DOHH2 (cell line): ENCODE measurements at regions not wholly inside any gene's neighbourhood (a gene's known extent, or its start where the extent isn't known, plus 50 kb on each side); places are given as distances from the start of the nearest gene placed in this dataset.

Source experiments
- H3F3A ChIP-seq: fragments of 200-600 bp; sonication (generic), shearing (Covaris generic); 2 replicates; pipeline ENCODE4 v1.6.0; 2016; ENCODE audit warnings: antibody characterized with exemption, mild to moderate bottlenecking; ENCODE audit not compliant: control insufficient read depth, insufficient read depth
- H3K27ac ChIP-seq: fragments of 200-600 bp; sonication (generic); 2 replicates; pipeline ENCODE4 v1.5.1; 2014; ENCODE audit warnings: low read depth, mild to moderate bottlenecking, low read length, moderate library complexity
- H3K27me3 ChIP-seq: fragments of 200-600 bp; sonication (generic); 2 replicates; pipeline ENCODE4 v1.6.1; 2014; ENCODE audit warnings: mild to moderate bottlenecking, low read length, mixed read lengths; ENCODE audit not compliant: control insufficient read depth
- H3K36me3 ChIP-seq: fragments of 200-600 bp; sonication (generic); 2 replicates; pipeline ENCODE4 v1.6.1; 2014; ENCODE audit warnings: mild to moderate bottlenecking, low read length, moderate library complexity, mixed read lengths; ENCODE audit not compliant: control insufficient read depth
- H3K4me1 ChIP-seq: fragments of 200-600 bp; sonication (generic); 2 replicates; pipeline ENCODE4 v1.6.1; 2014; ENCODE audit warnings: mild to moderate bottlenecking, low read length, mixed read lengths; ENCODE audit not compliant: control insufficient read depth
- H3K4me2 ChIP-seq: fragments of 200-600 bp; sonication (generic); 2 replicates; pipeline ENCODE4 v1.6.0; 2014; ENCODE audit warnings: mild to moderate bottlenecking, low read length, moderate library complexity
- H3K4me3 ChIP-seq: fragments of 200-600 bp; sonication (generic); 2 replicates; pipeline ENCODE4 v1.5.1; 2014; ENCODE audit warnings: mild to moderate bottlenecking, low read length, mixed read lengths
- H3K79me2 ChIP-seq: fragments of 200-600 bp; sonication (generic); 2 replicates; pipeline ENCODE4 v1.6.1; 2014; ENCODE audit warnings: mild to moderate bottlenecking, low read length, mixed read lengths; ENCODE audit not compliant: control insufficient read depth
- H3K9me2 ChIP-seq: fragments of 200-600 bp; sonication (generic); replicated peaks from 2 replicates; pipeline ENCODE4 v1.6.1; 2014; ENCODE audit warnings: mild to moderate bottlenecking, low read length, mixed read lengths; ENCODE audit not compliant: control insufficient read depth
- H3K9me3 ChIP-seq: fragments of 200-600 bp; sonication (generic); 2 replicates; pipeline ENCODE4 v1.6.1; 2014; ENCODE audit warnings: antibody characterized with exemption, low read length, mixed read lengths; ENCODE audit not compliant: control insufficient read depth, insufficient read depth
- H4K20me1 ChIP-seq: fragments of 200-600 bp; sonication (generic); 2 replicates; pipeline ENCODE4 v1.6.0; 2014; ENCODE audit warnings: low read depth, mild to moderate bottlenecking, antibody characterized with exemption, low read length, moderate library complexity; ENCODE audit not compliant: control insufficient read depth, insufficient read depth
- EZH2phosphoT487 ChIP-seq: fragments of 200-600 bp; sonication (generic); IDR thresholded peaks from 2 replicates; pipeline ENCODE4 v1.6.1; 2017; ENCODE audit warnings: borderline replicate concordance, mild to moderate bottlenecking, antibody characterized with exemption, low read length, moderate library complexity, mixed read lengths
- TF ChIP-seq, protein P1 (sequence below): fragments of 200-600 bp; sonication (generic); IDR thresholded peaks from one replicate; pipeline ENCODE4 v1.5.1; 2014; ENCODE audit warnings: antibody characterized with exemption, mild to moderate bottlenecking, low read depth, low read length; ENCODE audit not compliant: poor library complexity, severe bottlenecking

- Histone ChIP-seq H3F3A (no peaks in the 10 kb centered on the region), H3K4me1 (no peaks in the 10 kb centered on the region), H3K27ac (no peak overlapping the region), H3K36me3 (no peaks in the 10 kb centered on the region), H4K20me1 (no peaks in the 10 kb centered on the region), H3K27me3 (no peaks in the 10 kb centered on the region), H3K9me3 (no peaks in the 10 kb centered on the region), H3K79me2 (no peaks in the 10 kb centered on the region), H3K4me2 (no peak overlapping the region), H3K4me3 (no peak overlapping the region), H3K9me2 (no peaks in the 10 kb centered on the region; the same call in 1 of the 2 replicates)
- TF ChIP-seq EZH2phosphoT487: no peak
- TF ChIP-seq, protein P1, sequence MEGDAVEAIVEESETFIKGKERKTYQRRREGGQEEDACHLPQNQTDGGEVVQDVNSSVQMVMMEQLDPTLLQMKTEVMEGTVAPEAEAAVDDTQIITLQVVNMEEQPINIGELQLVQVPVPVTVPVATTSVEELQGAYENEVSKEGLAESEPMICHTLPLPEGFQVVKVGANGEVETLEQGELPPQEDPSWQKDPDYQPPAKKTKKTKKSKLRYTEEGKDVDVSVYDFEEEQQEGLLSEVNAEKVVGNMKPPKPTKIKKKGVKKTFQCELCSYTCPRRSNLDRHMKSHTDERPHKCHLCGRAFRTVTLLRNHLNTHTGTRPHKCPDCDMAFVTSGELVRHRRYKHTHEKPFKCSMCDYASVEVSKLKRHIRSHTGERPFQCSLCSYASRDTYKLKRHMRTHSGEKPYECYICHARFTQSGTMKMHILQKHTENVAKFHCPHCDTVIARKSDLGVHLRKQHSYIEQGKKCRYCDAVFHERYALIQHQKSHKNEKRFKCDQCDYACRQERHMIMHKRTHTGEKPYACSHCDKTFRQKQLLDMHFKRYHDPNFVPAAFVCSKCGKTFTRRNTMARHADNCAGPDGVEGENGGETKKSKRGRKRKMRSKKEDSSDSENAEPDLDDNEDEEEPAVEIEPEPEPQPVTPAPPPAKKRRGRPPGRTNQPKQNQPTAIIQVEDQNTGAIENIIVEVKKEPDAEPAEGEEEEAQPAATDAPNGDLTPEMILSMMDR: no peak
Observed at GRCh38 chr11:92357841-92358240, 133.2 kb downstream of the FAT3 start.

DNA sequence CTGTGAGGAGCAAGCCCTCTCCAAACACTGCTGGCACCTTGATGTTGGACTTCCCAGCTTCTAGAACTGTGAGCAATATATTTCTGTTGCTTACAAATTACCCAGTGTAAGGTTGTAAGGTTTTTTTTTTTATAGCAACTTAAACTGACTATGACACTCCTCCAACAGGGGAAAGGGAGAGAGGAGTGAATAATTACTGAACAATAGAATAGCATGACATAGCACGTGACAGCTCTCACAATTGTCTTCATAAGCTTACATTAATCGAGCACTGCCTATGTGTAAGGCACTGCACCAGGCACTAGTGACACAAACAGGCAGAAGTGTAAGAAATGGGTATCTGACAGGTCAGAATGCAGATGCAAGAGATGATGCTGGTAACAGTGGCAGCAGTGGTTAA lies 136.9 kb downstream of the FAT3 start:
- no peaks in the 10 kb centered on the region for H4K20me1 ChIP-seq
- no peak overlapping the region for H3K4me2 ChIP-seq
- H3F3A ChIP-seq: no peaks in the 10 kb centered on the region
- no peak overlapping the region for H3K27ac ChIP-seq
- H3K36me3 ChIP-seq: no peaks in the 10 kb centered on the region
- no peaks in the 10 kb centered on the region; the same call in 1 of the 2 replicates for H3K9me3 ChIP-seq
- no peaks in the 10 kb centered on the region for H3K79me2 ChIP-seq
- H3K27me3 ChIP-seq: no peaks in the 10 kb centered on the region
- TF ChIP-seq EZH2phosphoT487: no peak
- TF ChIP-seq, protein P1: no peak
- no peaks in the 10 kb centered on the region for H3K4me1 ChIP-seq
- no peak overlapping the region for H3K4me3 ChIP-seq
- H3K9me2 ChIP-seq: no peaks in the 10 kb centered on the region

DNA sequence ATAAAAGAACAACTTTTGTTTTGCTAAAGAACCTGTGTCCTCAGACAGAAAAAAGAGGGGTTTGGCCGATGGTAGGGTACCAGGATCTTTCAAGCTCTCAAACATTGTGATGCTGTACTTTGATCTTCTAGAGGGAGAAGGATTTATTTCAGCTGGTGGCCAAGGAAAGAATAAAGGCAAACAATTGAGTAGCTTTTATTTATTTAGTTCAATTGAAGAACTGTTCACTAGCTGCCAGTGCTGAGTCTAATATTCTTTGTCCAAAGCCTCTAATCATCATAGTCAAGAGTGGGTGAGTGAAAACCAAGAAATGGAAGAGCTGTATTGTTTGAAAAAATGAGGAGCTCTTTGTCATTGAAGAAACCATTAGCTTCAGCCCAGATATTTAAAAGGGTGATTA lies 138.4 kb downstream of the FAT3 start:
- Histone ChIP-seq H3K4me2 (no peak overlapping the region), H3K9me2 (no peaks in the 10 kb centered on the region), H4K20me1 (no peaks in the 10 kb centered on the region), H3K36me3 (no peaks in the 10 kb centered on the region), H3K4me1 (no peaks in the 10 kb centered on the region), H3K79me2 (no peaks in the 10 kb centered on the region), H3K27ac (no peak overlapping the region), H3F3A (no peaks in the 10 kb centered on the region), H3K27me3 (no peaks in the 10 kb centered on the region), H3K9me3 (no peaks in the 10 kb centered on the region; the same call in 1 of the 2 replicates), H3K4me3 (no peak overlapping the region)
- TF ChIP-seq EZH2phosphoT487: no peak
- TF ChIP-seq, protein P1: no peak
